NCI-H1436 treated with DMSO at 0.1 percent for 48 hours (cell line): ENCODE measurements at regions not wholly inside any gene's neighbourhood (a gene's known extent, or its start where the extent isn't known, plus 50 kb on each side); places are given as distances from the start of the nearest gene placed in this dataset.
"Not testable (repeated sequence)": the region's sequence is repeated elsewhere in the genome, so short reads cannot be mapped to it uniquely, and the experiment has no call there.

Experiments
- DNase-seq: peaks from one replicate; lab custom pipeline; 2025; lab: John Stamatoyannopoulos, UW

DNA sequence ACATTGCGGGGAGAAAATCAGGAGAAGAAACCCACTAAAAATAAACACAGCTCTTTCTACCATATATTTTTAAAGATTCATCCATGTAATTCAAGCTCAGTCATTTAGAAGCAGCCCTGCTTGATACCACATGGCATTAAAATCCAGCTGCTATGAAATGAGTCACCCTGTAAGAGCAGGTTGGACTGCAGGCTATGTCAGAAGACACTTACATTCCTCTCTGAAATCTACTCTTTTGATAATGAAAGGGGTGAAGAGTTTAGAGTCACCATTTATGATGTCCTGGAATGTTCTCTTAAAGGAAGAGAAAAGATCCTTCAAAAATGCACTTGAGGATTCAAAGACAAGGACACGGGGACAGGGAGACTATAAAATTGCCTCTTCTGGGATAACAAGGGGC, 100.6 kb upstream of the APCDD1 start:
- DNase-seq: no peak

DNA sequence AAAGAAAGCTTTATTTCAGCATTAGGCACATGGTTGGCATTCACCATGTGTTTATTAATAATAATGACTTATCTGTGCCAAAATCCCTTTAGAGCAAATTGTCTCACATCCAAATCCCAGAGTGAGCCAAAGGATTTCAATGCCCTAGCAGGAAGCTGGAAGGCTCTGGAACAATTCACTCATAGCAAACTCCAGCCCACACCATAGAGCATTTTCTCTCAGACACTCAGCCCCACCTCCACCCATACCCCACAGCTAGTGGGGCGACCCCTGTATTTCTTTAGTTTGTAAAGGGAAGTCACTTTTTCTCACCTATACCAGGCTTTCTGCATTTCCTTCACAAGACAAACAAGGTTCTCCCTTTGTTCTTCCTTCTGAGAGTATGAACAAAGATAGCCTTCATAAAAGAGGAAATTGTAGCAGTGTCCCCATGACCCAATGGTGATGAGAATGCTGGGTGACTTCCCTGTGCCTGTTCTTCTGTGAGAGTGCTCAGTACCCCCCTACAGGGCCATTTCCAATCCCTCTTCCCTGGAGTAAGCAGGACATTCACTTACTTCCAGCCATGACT, 100.1 kb upstream of the APCDD1 start:
- DNase-seq: no peak

DNA sequence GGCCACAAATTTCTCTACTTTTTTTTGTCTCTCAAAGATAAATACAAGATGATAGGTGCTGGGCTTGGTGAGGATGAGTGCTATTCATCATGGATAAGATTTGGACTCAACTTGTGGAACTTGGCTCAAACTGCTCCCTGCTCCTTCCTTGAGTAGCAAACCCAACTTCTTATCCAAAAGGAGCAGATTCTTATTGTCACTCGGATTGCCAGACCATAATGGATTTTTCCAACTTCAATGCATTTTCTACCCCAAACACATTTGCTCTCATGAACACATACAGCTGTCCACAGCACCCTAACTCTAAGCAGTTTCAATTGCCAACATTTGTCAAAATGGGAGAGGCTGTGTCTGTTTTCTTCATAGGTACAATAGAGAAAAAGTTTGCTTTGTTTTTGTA, 99.5 kb upstream of the APCDD1 start:
- no peak for DNase-seq

DNA sequence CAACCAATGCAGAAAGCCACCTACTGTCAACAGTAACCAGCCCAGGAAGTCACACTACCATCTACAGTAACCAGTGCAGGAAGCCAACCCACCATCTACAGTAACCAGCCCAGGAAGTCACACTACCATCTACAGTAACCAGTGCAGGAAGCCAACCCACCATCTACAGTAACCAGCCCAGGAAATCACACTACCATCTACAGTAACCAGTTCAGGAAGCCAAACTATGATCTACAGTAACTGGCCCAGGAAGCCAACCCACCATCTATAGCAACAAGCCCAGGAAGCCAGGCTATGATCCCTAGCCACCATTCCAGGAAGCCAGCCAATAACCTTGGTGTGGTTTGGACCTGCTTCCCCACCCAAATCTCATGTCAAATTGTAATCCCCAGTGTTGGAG, 97.4 kb upstream of the APCDD1 start:
- DNase-seq: not testable (repeated sequence)

DNA sequence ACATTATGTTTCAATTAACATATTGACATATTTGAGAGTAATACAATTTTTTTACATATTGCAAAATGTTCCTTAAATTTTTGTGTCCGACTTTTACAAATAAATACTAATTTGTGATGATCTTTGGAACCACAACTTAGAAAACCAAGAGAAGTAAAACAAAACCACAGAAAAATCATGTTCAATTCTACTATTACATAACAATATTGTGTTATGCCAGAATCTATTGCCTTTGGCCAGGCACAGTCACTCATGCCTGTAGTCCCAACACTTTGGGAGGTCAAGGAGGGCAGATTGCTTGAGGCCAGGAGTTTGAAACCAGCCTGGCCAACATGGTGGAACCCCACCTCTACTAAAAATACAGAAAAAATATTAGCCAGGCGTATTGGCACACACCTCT, 92.8 kb upstream of the APCDD1 start:
- DNase-seq: no peak

GRCh38 chr18:10365021-10365500, 89.4 kb upstream of the APCDD1 start:
- no peak for DNase-seq

DNA sequence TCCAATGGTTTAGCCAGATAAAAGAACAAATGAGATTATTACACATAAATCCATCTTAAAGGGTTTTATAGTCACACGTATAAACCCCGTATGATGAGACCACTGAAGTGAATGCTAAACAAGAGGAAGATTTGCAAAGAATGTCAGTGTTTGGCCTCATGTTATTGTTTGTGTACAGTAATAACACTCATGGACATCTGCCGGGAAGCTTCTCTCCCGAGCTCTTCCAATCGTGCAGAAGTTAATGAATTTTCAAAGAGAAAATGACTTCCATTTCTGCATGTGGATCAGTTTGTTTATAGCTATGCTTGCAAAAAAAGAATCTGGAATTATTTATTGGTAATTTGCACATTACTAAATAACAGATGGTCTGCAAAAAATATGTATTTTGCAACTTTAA, 88.5 kb upstream of the APCDD1 start:
- DNase-seq: no peak

GRCh38 chr18:10367836-10368235, 86.6 kb upstream of the APCDD1 start:
- DNase-seq: no peak

DNA sequence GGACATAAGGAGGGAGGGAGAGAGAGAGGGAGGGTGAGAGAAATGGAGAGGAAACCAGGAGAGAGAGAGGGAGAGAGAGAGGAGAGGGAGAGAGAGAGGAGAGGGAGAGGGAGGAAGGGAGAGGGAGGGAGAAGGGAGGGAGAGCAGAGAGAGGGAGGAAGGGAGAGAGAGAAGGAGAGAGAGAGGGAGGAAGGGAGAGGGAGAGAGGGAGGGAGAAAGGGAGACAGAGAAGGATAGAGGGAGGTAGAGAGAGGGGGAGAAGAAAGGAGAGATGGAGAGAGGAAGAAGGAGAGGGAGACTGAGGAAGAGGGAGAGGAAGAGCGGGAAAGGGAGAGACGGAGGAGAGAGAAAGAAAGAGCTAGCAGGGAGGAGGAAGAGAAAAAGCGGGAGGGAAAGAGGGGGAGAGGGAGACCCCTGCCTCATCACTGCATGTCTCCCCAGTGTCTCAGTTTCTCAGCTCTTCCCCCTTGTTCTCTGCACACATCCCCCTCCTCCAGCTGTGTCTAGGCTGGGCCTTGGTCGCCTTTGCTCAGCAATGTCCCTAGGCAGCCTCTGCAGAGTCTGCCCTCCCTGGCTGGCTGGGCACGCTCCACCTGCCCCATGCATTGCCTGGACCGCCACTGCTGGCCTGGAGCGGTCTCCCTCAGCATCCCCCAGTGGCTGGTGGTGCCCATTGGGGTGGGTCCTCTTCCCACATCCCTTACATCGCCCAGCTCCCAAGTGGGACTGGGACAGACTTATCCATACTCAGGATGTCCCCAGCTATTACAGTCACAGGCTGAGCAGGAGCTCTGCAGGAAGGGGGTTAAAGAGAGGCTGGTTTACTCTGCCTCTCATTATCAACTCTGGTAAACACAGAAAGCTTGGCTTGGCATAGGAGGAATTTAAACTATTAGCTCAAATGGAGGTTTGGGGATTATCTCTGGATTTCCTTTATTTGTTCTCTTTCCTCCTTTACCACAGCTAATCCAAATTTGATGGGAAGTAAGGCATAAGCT, 85.7 kb upstream of the APCDD1 start:
- DNase-seq: no peak

GRCh38 chr18:10370716-10371115, 83.7 kb upstream of the APCDD1 start:
- no peak for DNase-seq

DNA sequence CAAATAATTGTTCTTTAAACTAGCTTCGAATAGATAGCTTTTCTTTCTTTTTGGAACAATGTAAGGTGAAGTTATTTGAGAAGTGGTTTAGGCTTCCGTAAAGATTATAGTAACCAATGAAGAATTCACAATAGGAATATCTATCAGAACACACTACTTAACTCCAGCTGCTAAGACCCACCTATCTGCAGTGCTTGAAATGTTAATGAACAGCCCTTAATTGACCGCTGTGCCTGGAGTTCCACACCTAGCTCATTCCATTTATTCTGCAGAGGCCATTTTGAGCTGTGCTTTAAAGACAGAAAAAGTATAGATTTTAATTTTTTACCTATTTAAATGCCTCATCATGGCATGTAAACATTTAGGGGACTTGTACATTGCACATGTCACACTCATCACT, 83.3 kb upstream of the APCDD1 start:
- DNase-seq: no peak

DNA sequence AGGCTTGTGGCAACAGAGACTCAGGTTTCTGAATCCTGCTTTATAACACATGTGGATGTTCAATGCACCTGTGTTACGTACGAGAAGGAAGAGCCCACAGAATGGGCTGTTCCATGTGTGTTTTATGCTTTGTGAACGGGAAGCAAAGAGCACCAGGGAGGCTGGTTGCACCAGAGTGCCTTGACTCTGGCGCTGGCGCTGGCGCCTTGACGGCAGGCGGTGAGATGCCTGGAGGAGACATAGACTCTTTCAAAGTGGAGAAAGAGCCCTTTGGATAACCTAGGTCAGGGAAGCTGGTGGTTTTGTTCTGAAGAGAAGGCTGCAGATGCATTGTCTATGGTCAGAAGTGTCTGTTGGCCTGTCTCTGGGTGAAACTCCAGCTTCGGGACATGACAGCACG, 80.2 kb upstream of the APCDD1 start:
- no peak for DNase-seq

- DNase-seq: no peak
Observed at GRCh38 chr18:10374636-10375293, 79.7 kb upstream of the APCDD1 start.

DNA sequence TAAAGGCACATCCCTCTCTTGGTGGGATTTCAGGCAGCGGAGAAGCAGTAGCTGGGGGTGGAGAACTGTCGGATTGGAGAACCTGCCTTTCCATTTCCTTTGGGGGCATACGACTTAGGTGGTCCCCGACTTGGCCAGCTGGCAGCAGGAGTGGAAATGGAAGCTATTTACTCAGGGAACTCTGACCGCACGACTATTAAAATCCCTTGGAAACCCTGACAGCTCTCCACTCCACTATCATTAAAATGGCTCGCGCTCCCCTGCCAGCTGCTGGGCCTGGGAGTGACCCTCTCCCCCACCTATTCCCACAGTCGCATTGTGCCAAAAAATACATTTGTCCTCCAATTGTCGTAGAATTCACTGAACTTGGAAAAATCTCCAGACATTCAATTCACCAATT, 77.7 kb upstream of the APCDD1 start:
- no peak for DNase-seq

- DNase-seq: no peak
Observed at GRCh38 chr18:10377956-10378355, 76.5 kb upstream of the APCDD1 start.

GRCh38 chr18:10378688-10379420, 75.6 kb upstream of the APCDD1 start:
- DNase-seq: no peak

- no peak for DNase-seq
Observed at GRCh38 chr18:10379522-10379921, 74.9 kb upstream of the APCDD1 start.

DNA sequence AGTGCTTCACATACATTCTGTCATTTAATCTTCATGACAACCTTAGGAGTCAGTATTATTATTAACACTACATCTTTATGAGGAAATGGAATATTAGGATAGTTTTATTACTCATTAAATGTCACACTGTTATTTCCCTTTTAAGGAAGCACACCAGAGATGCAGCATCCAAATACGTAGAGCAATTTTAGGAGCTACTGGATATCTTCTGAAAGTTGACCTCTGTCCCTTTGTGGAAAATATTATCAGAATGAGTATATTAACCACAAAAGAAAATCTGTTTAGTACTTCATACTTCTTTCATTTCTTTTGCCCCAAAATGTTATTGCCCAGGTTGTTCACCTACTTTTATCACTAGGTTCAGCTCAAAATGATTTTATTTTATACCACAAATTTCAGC, 72.9 kb upstream of the APCDD1 start:
- no peak for DNase-seq

GRCh38 chr18:10381951-10382350, 72.5 kb upstream of the APCDD1 start:
- DNase-seq: no peak

DNA sequence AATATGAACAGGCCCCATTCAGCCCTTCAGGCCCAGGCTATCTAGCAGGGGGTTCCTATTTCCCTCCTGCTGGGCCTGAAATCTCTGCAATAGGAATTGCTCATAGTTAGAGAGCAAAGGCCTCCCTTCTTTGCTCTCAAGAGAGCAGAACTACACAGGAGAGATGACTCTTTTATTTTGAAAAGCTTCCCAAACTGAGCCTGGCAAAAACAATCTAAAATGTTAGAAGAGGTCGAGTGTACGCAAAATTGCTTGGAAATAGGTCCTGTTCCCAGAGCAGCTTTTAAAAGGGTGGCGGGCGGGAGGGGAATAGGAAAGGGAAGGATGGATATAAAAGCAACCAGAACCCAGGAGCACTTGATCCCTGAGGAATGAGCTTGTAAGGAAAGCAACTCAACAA, 68.4 kb upstream of the APCDD1 start:
- DNase-seq: no peak

GRCh38 chr18:10386956-10387355, 67.5 kb upstream of the APCDD1 start:
- DNase-seq: no peak

DNA sequence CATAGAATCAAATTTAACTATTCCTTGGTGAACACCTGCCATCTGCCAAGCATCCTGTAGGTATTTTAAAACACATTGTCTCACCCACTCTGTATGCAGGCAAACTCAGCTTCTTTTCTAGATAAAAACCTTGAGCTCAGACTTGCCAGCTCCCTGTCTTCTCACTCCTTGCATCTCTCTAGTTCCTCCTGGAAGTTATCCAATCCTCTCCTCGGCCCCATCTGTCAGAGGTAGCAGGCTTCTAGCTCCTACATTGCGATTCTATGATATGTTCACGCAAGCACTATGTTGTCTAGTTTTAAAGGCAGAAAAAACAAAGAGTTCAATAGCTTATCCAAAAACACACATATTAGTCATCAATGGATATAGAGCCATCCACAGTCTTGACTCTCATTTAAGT, 67.0 kb upstream of the APCDD1 start:
- no peak for DNase-seq
